ENCODE measurements at regions not wholly inside any gene's neighbourhood (a gene's known extent, or its start where the extent isn't known, plus 50 kb on each side); places are given as distances from the start of the nearest gene placed in this dataset.
"Not testable (repeated sequence)": the region's sequence is repeated elsewhere in the genome, so short reads cannot be mapped to it uniquely, and the experiment has no call there.

- TF ChIP-seq CTCF (IDR thresholded peaks at IDR 0.05) = no peak
- Histone ChIP-seq H3K4me3 (no peak overlapping the region), H3K4me1 (ENCODE audit: low read depth) (no peaks in the 10 kb centered on the region), H3K9me3 (no peaks in the 10 kb centered on the region), H3K36me3 (ENCODE audit: low read depth) (no peaks in the 10 kb centered on the region)
- ATAC-seq (no peak), DNase-seq (no peak)
- intact Hi-C loops (cut with DNase I, micrococcal nuclease) = no loop called here
Measured at GRCh38 chr3:39558775-39559306, 91.4 kb downstream of the MOBP start.

GRCh38 chr3:39559543-39559942 lies 92.1 kb downstream of the MOBP start:
- DNase-seq (no peak), ATAC-seq (no peak)
- H3K9me3 ChIP-seq = no peaks in the 10 kb centered on the region
- H3K36me3 ChIP-seq (ENCODE audit: low read depth) = no peaks in the 10 kb centered on the region
- intact Hi-C loops (cut with DNase I, micrococcal nuclease) = no loop called here
- no peak for TF ChIP-seq CTCF (IDR thresholded peaks at IDR 0.05)
- H3K4me1 ChIP-seq (ENCODE audit: low read depth) = no peaks in the 10 kb centered on the region
- H3K4me3 ChIP-seq = no peak overlapping the region

DNA sequence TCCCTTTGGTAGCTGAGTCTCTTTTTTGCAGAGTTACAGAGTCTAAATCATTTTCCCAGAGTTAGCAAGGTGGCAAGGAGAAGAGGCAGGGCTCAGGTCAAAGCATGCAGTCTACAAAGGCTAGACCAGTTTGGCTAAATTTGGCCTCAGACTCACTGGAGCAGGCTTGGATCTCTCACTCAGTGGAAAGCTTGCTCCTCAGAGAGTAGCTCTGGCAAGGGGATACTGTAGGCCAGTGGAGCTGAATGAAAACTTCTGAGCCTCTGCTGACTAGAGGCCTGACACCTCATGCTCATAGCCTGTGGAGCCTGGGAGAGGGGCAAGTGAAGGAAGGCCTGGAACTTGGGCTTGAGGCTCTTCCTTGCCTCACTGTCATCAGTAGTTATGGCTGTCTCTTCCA lies 101.0 kb downstream of the MOBP start:
- no peak for TF ChIP-seq CTCF (IDR thresholded peaks at IDR 0.05)
- no peaks in the 10 kb centered on the region for H3K36me3 ChIP-seq (ENCODE audit: low read depth)
- ATAC-seq (no peak), DNase-seq (no peak)
- no peak overlapping the region for H3K4me3 ChIP-seq
- H3K9me3 ChIP-seq = no peaks in the 10 kb centered on the region
- H3K4me1 ChIP-seq (ENCODE audit: low read depth) = no peaks in the 10 kb centered on the region
- intact Hi-C loops (cut with DNase I, micrococcal nuclease) = no loop called here

GRCh38 chr3:39569095-39569494 lies 101.6 kb downstream of the MOBP start:
- intact Hi-C loops (cut with DNase I, micrococcal nuclease) = no loop called here
- no peak for TF ChIP-seq CTCF (IDR thresholded peaks at IDR 0.05)
- Histone ChIP-seq H3K4me3 (no peak overlapping the region), H3K9me3 (no peaks in the 10 kb centered on the region), H3K36me3 (ENCODE audit: low read depth) (no peaks in the 10 kb centered on the region), H3K4me1 (ENCODE audit: low read depth) (no peaks in the 10 kb centered on the region)
- DNase-seq = no peak
- no peak for ATAC-seq

- DNase-seq (no peak), ATAC-seq (no peak)
- H3K4me1 ChIP-seq (ENCODE audit: low read depth) = no peaks in the 10 kb centered on the region
- no peak overlapping the region for H3K4me3 ChIP-seq
- no peaks in the 10 kb centered on the region for H3K36me3 ChIP-seq (ENCODE audit: low read depth)
- TF ChIP-seq CTCF (IDR thresholded peaks at IDR 0.05) = no peak
- H3K9me3 ChIP-seq = no peaks in the 10 kb centered on the region
- intact Hi-C loops (cut with DNase I, micrococcal nuclease) = no loop called here
Measured at GRCh38 chr3:39573392-39573791, 105.9 kb downstream of the MOBP start.

- ATAC-seq = no peak
- no peak for TF ChIP-seq CTCF (IDR thresholded peaks at IDR 0.05)
- Histone ChIP-seq H3K9me3 (no peaks in the 10 kb centered on the region), H3K4me3 (no peak overlapping the region), H3K36me3 (ENCODE audit: low read depth) (no peaks in the 10 kb centered on the region), H3K4me1 (ENCODE audit: low read depth) (no peaks in the 10 kb centered on the region)
- no peak for DNase-seq
- intact Hi-C loops (cut with DNase I, micrococcal nuclease) = no loop called here
Measured at GRCh38 chr3:39577541-39577940, 110.1 kb downstream of the MOBP start.

DNA sequence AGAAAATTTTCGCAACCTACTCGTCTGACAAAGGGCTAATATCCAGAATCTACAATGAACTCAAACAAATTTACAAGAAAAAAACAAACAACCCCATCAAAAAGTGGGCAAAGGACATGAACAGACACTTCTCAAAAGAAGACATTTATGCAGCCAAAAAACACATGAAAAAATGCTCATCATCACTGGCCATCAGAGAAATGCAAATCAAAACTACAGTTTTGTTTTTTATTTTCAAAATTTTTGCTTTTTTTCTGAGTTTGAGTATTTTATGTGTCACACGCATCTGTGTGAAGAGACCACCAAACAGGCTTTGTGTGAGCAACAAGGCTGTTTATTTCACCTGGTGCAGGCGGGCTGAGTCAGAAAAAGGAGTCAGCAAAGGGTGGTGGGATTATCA lies 118.7 kb downstream of the MOBP start:
- H3K4me3 ChIP-seq; intact Hi-C loops (cut with DNase I, micrococcal nuclease); DNase-seq; H3K36me3 ChIP-seq (ENCODE audit: low read depth); ATAC-seq; H3K9me3 ChIP-seq; H3K4me1 ChIP-seq (ENCODE audit: low read depth): not testable (repeated sequence)
